OCI-LY7 (cell line): ENCODE measurements at regions not wholly inside any gene's neighbourhood (a gene's known extent, or its start where the extent isn't known, plus 50 kb on each side); places are given as distances from the start of the nearest gene placed in this dataset.
A peak's percentile ranks its signal among the peaks of the same experiment; 100 is the strongest.

Experiments used
- BruUV-seq: library from RNA; stranded (reverse); fragments of 400-500 nt; replicated peaks from 2 replicates; lab custom pipeline; 2021; lab: Mats Ljungman, UMichigan
- CTCF ChIA-PET: fragments of 300-600 bp; sonication (Branson Sonifier 250); formaldehyde crosslinking; loops from one replicate; lab custom pipeline; 2022; ENCODE audit warnings: antibody characterized with exemption; ENCODE audit not compliant: unreplicated experiment; lab: Charles Lee
- POLR2A ChIA-PET: fragments of 300-600 bp; sonication (Branson Sonifier 250); formaldehyde crosslinking; loops from one replicate; lab custom pipeline; 2022; ENCODE audit warnings: antibody characterized with exemption; lab: Charles Lee
- DNase-seq: peaks from one replicate; pipeline ENCODE4 v3.0.0-alpha.2; 2015; ENCODE audit warnings: low spot score
- H2AFZ ChIP-seq: fragments of 200-600 bp; sonication (generic), shearing (Covaris generic); 2 replicates; pipeline ENCODE4 v1.6.1; 2014; ENCODE audit warnings: mild to moderate bottlenecking, antibody characterized with exemption, low read length, moderate library complexity
- H3K27ac ChIP-seq: fragments of 200-600 bp; sonication (generic); 2 replicates; pipeline ENCODE4 v1.5.1; 2014; ENCODE audit warnings: mixed run types, low read depth, mild to moderate bottlenecking, moderate library complexity, low read length, inconsistent platforms; ENCODE audit not compliant: poor library complexity, severe bottlenecking
- H3K36me3 ChIP-seq: fragments of 200-600 bp; sonication (generic); 2 replicates; pipeline ENCODE4 v1.6.1; 2014; ENCODE audit warnings: mild to moderate bottlenecking, antibody characterized with exemption, low read length, moderate library complexity, mixed read lengths; ENCODE audit not compliant: insufficient read depth
- H3K4me1 ChIP-seq: fragments of 200-600 bp; sonication (generic); 2 replicates; pipeline ENCODE4 v1.5.1; 2014; ENCODE audit warnings: mild to moderate bottlenecking, low read length; ENCODE audit not compliant: insufficient read depth, poor library complexity, severe bottlenecking
- H3K4me2 ChIP-seq: fragments of 200-600 bp; sonication (generic); 2 replicates; pipeline ENCODE4 v1.6.1; 2014; ENCODE audit warnings: mild to moderate bottlenecking, low read length
- H3K4me3 ChIP-seq: fragments of 200-600 bp; sonication (generic); 2 replicates; pipeline ENCODE4 v1.5.1; 2014; ENCODE audit warnings: mild to moderate bottlenecking, low read depth, low read length; ENCODE audit not compliant: poor library complexity, severe bottlenecking
- H3K79me2 ChIP-seq: fragments of 200-600 bp; sonication (generic); 2 replicates; pipeline ENCODE4 v1.6.1; 2016; ENCODE audit warnings: low read depth, mild to moderate bottlenecking, low read length, moderate library complexity, mixed read lengths; ENCODE audit not compliant: insufficient read depth
- H3K9me2 ChIP-seq: fragments of 200-600 bp; sonication (generic); 2 replicates; pipeline ENCODE4 v1.6.1; 2016; ENCODE audit warnings: mild to moderate bottlenecking, low read length, mixed read lengths; ENCODE audit not compliant: insufficient read depth
- H3K9me3 ChIP-seq: fragments of 200-600 bp; sonication (generic); 2 replicates; pipeline ENCODE4 v1.6.1; 2014; ENCODE audit warnings: mild to moderate bottlenecking, mixed run types, low read length, mixed read lengths
- H4K20me1 ChIP-seq: fragments of 200-600 bp; sonication (generic); 2 replicates; pipeline ENCODE4 v1.6.1; 2014; ENCODE audit warnings: mild to moderate bottlenecking, antibody characterized with exemption, low read length, moderate library complexity, mixed read lengths; ENCODE audit not compliant: insufficient read depth
- CTCF ChIP-seq: fragments of 200-600 bp; sonication (generic); conservative IDR thresholded peaks from 2 replicates; pipeline ENCODE4 v1.5.1; 2014; ENCODE audit warnings: mild to moderate bottlenecking, antibody characterized with exemption, low read length, moderate library complexity, mixed read lengths
- EZH2phosphoT487 ChIP-seq: fragments of 200-600 bp; sonication (generic); IDR thresholded peaks from 2 replicates; pipeline ENCODE4 v1.6.1; 2018; ENCODE audit warnings: low read depth, borderline replicate concordance, mild to moderate bottlenecking, mixed run types, antibody characterized with exemption, low read length, moderate library complexity, mixed read lengths
- intact Hi-C: fragments of 100-400 bp; cut with micrococcal nuclease; formaldehyde crosslinking; loops from one replicate; pipeline ENCODE4 v1.10.0; 2022; ENCODE audit not compliant: unreplicated experiment

GRCh38 chr9:86578722-86579121 is 224.5 kb upstream of the TUT7 start:
- intact Hi-C loops: no loop called here
- CTCF ChIA-PET: no interaction called here
- no peak for DNase-seq
- Histone ChIP-seq H3K4me3 (no peak overlapping the region), H3K9me3 (no peaks in the 10 kb centered on the region), H3K27ac (no peak overlapping the region), H3K36me3 (no peaks in the 10 kb centered on the region), H3K9me2 (no peaks in the 10 kb centered on the region), H3K4me2 (no peak overlapping the region), H3K4me1 (peaks cover 7% of the 10 kb centered on the region), H2AFZ (no peak overlapping the region), H4K20me1 (no peaks in the 10 kb centered on the region), H3K79me2 (no peaks in the 10 kb centered on the region)
- BruUV-seq: no TSS peak
- POLR2A ChIA-PET: no interaction called here
- TF ChIP-seq EZH2phosphoT487 (no peak), CTCF (no peak)

GRCh38 chr9:86577420-86578333 is 223.5 kb upstream of the TUT7 start:
- POLR2A ChIA-PET: no interaction called here
- Histone ChIP-seq H2AFZ (no peak overlapping the region), H3K27ac (no peak overlapping the region), H4K20me1 (no peaks in the 10 kb centered on the region), H3K4me3 (no peak overlapping the region), H3K4me1 (peaks cover 7% of the 10 kb centered on the region), H3K9me2 (no peaks in the 10 kb centered on the region), H3K4me2 (no peak overlapping the region), H3K9me3 (no peaks in the 10 kb centered on the region), H3K79me2 (no peaks in the 10 kb centered on the region), H3K36me3 (no peaks in the 10 kb centered on the region)
- intact Hi-C loops: no loop called here
- CTCF ChIA-PET: no interaction called here
- TF ChIP-seq CTCF (no peak), EZH2phosphoT487 (no peak)
- no peak for DNase-seq
- BruUV-seq: no TSS peak

GRCh38 chr9:86575825-86576525 is 221.8 kb upstream of the TUT7 start:
- H3K4me1 ChIP-seq: peaks cover 7% of the 10 kb centered on the region
- no peaks in the 10 kb centered on the region for H3K9me3 ChIP-seq
- no peaks in the 10 kb centered on the region for H4K20me1 ChIP-seq
- ChIA-PET CTCF (no interaction called here), POLR2A (no interaction called here)
- H3K36me3 ChIP-seq: no peaks in the 10 kb centered on the region
- DNase-seq: peak; percentile 9
- no peaks in the 10 kb centered on the region for H3K9me2 ChIP-seq
- H3K4me3 ChIP-seq: no peak overlapping the region
- intact Hi-C loops: no loop called here
- H2AFZ ChIP-seq: no peak overlapping the region
- no peak overlapping the region for H3K4me2 ChIP-seq
- no peak overlapping the region for H3K27ac ChIP-seq
- no peak for TF ChIP-seq EZH2phosphoT487
- TF ChIP-seq CTCF: no peak
- BruUV-seq: no TSS peak
- H3K79me2 ChIP-seq: no peaks in the 10 kb centered on the region
